Lower leg skin (tissue), 3 donors: ENCODE measurements at regions not wholly inside any gene's neighbourhood (a gene's known extent, or its start where the extent isn't known, plus 50 kb on each side); places are given as distances from the start of the nearest gene placed in this dataset.

Experiments
- CTCF ChIP-seq, 3 donors: fragments of 450-650 bp; IDR thresholded peaks; one replicate each; pipeline ENCODE4 v1.5.1; 2016; ENCODE audit warnings: antibody characterized with exemption in 3 of 3, mild to moderate bottlenecking in 3 of 3, moderate library complexity in 2 of 3
- POLR2A ChIP-seq, 2 donors: fragments of 450-650 bp; IDR thresholded peaks; one replicate each; pipeline ENCODE4 v1.6.1; 2016 to 2017; ENCODE audit warnings: antibody characterized with exemption in 2 of 2, mild to moderate bottlenecking in 1 of 2, moderate library complexity in 1 of 2

- TF ChIP-seq CTCF (IDR thresholded peaks at IDR 0.05) (no peak), POLR2A (IDR thresholded peaks at IDR 0.05) (no peak)
Measured at GRCh38 chr1:190906206-190906725, 428.6 kb upstream of the BRINP3 start.
